HEK293T (cell line): ENCODE measurements at regions not wholly inside any gene's neighbourhood (a gene's known extent, or its start where the extent isn't known, plus 50 kb on each side); places are given as distances from the start of the nearest gene placed in this dataset.

Experiments used
- BHLHE40 ChIP-seq: fragments of 450-650 bp; IDR thresholded peaks from 2 replicates; pipeline ENCODE4 v1.6.1; 2016; ENCODE audit warnings: mild to moderate bottlenecking, moderate library complexity, borderline replicate concordance
- CTBP1 ChIP-seq: fragments of 450-650 bp; IDR thresholded peaks from 2 replicates; pipeline ENCODE4 v1.6.1; 2016; ENCODE audit warnings: borderline replicate concordance
- ELF4 ChIP-seq: fragments of 450-650 bp; IDR thresholded peaks from 2 replicates; pipeline ENCODE4 v1.6.1; 2017; ENCODE audit warnings: antibody characterized with exemption
- FOXA1 ChIP-seq: fragments of 450-650 bp; IDR thresholded peaks from 2 replicates; pipeline ENCODE4 v1.6.1; 2016; ENCODE audit warnings: mild to moderate bottlenecking
- FOXK2 ChIP-seq: fragments of 450-650 bp; IDR thresholded peaks from 2 replicates; pipeline ENCODE4 v1.6.1; 2016; ENCODE audit warnings: mild to moderate bottlenecking
- FOXM1 ChIP-seq: fragments of 450-650 bp; IDR thresholded peaks from 2 replicates; pipeline ENCODE4 v1.6.1; 2017; ENCODE audit warnings: mild to moderate bottlenecking, borderline replicate concordance
- L3MBTL2 ChIP-seq: fragments of 450-650 bp; conservative IDR thresholded peaks from 2 replicates; pipeline ENCODE4 v1.6.1; 2016; ENCODE audit warnings: mild to moderate bottlenecking
- SP1 ChIP-seq: fragments of 450-650 bp; IDR thresholded peaks from 2 replicates; pipeline ENCODE4 v1.6.1; 2017
- SUZ12 ChIP-seq: fragments of 450-650 bp; IDR thresholded peaks from 2 replicates; pipeline ENCODE4 v1.6.1; 2016; ENCODE audit warnings: mild to moderate bottlenecking

GRCh38 chr14:34275530-34275929, 186.5 kb downstream of the SPTSSA start:
- no peak for TF ChIP-seq FOXM1
- no peak for TF ChIP-seq BHLHE40
- no peak for TF ChIP-seq ELF4
- TF ChIP-seq CTBP1: no peak
- TF ChIP-seq L3MBTL2: no peak
- no peak for TF ChIP-seq SP1
- TF ChIP-seq FOXA1: no peak
- TF ChIP-seq SUZ12: no peak
- no peak for TF ChIP-seq FOXK2
